Adrenal gland (tissue), 9 donors: ENCODE measurements at regions not wholly inside any gene's neighbourhood (a gene's known extent, or its start where the extent isn't known, plus 50 kb on each side); places are given as distances from the start of the nearest gene placed in this dataset.

Source experiments
- DNase-seq, 7 donors: peaks; one replicate each; pipeline ENCODE4 v3.0.0-alpha.2; 2019 to 2020
- H3K27ac ChIP-seq, 5 donors: fragments of 200-600 bp; sonication (generic) in 4 of 5; 1 replicate in 3 of 5; 2 replicates in 2 of 5; pipeline versions ENCODE4 v1.5.1 to v1.8.0; 2016 to 2020; ENCODE audit warnings: mild to moderate bottlenecking in 1 of 5
- H3K27me3 ChIP-seq: fragments of 200-600 bp; 2 replicates; pipeline ENCODE4 v1.8.0; 2021
- H3K36me3 ChIP-seq, 2 donors: fragments of 200-600 bp; replicated peaks in 1 of 2; 1 replicate in 1 of 2; 2 replicates in 1 of 2; pipeline versions ENCODE4 v1.5.1 to v1.8.0; 2018 to 2022
- H3K4me1 ChIP-seq, 2 donors: fragments of 200-600 bp; replicated peaks in 1 of 2; 1 replicate in 1 of 2; 2 replicates in 1 of 2; pipeline versions ENCODE4 v1.5.1 to v1.8.0; 2018 to 2021
- H3K4me3 ChIP-seq, 4 donors: fragments of 200-600 bp; sonication (generic) in 3 of 4; one replicate each; pipeline ENCODE4 v1.5.1; 2016 to 2018
- H3K9me3 ChIP-seq, 3 donors: fragments of 200-600 bp; sonication (generic) in 1 of 3; replicated peaks in 1 of 3; 1 replicate in 2 of 3; 2 replicates in 1 of 3; pipeline versions ENCODE4 v1.5.1 to v1.8.0; 2016 to 2021
- POLR2A ChIP-seq, 2 donors: fragments of 450-650 bp; IDR thresholded peaks; one replicate each; pipeline ENCODE4 v1.6.1; 2017; ENCODE audit warnings: antibody characterized with exemption in 2 of 2, mild to moderate bottlenecking in 2 of 2, moderate library complexity in 1 of 2
- WGBS, 4 donors: extraction: QIAGEN DNeasy Blood & Tissue Kit in 2 of 4; methylation state at CpG; one replicate each; pipeline versions ENCODE4 v1.1.5 to v1.1.7; 2013 to 2017; 5-methylcytosine and 5-hydroxymethylcytosine counted together
- intact Hi-C, 2 donors: fragments of 100-400 bp; cut with DNase I; formaldehyde crosslinking; loops; one replicate each; pipeline versions ENCODE4 v1.14.1 to v1.15.0; 2022 to 2023
- TF ChIP-seq, protein P1 (sequence below), 6 experiments: fragments of 450-650 bp in 4 of 6; fragments of 200-600 bp in 2 of 6; sonication (generic) in 1 of 6; IDR thresholded peaks; 1 replicate in 5 of 6; 2 replicates in 1 of 6; pipeline versions ENCODE4 v1.5.1 to v1.8.0; 2016 to 2021; ENCODE audit warnings: antibody characterized with exemption in 6 of 6, mild to moderate bottlenecking in 2 of 6, moderate library complexity in 1 of 6
- donor health status: healthy with polysubstance abuse.
- donor health status: Bipolar disorder and iron deficiency.
- donor health status: DM: yes; HTN: yes; CAD: no.
- donor health status: DM: no; HTN: no; CAD: no.
- donor health status: DM: no; HTN: no; CAD: no.

DNA sequence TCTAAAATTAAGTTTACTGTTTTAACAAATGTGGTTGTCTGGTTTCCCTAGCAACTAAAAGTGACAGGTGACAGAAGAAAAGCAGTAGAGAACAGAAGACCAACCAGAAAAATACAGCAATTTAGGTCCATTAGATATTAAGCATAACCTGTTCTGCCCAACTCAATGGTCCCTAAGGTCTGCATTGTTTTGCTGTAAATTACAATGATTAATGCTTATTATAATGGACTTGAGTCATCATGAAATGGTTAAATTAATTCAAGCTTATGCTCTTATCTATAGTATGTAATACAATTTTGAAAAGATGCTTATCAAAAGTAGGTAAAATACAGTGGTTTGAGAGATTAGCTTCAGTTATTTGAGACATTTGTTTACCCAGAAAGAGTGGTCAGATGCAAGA lies 378.0 kb downstream of the GRB14 start:
- Histone ChIP-seq H3K4me1 (no peaks in the 10 kb centered on the region), H3K4me3 (no peak overlapping the region), H3K27me3 (no peaks in the 10 kb centered on the region), H3K36me3 (no peaks in the 10 kb centered on the region), H3K27ac (no peak overlapping the region), H3K9me3 (no peaks in the 10 kb centered on the region)
- TF ChIP-seq, protein P1, sequence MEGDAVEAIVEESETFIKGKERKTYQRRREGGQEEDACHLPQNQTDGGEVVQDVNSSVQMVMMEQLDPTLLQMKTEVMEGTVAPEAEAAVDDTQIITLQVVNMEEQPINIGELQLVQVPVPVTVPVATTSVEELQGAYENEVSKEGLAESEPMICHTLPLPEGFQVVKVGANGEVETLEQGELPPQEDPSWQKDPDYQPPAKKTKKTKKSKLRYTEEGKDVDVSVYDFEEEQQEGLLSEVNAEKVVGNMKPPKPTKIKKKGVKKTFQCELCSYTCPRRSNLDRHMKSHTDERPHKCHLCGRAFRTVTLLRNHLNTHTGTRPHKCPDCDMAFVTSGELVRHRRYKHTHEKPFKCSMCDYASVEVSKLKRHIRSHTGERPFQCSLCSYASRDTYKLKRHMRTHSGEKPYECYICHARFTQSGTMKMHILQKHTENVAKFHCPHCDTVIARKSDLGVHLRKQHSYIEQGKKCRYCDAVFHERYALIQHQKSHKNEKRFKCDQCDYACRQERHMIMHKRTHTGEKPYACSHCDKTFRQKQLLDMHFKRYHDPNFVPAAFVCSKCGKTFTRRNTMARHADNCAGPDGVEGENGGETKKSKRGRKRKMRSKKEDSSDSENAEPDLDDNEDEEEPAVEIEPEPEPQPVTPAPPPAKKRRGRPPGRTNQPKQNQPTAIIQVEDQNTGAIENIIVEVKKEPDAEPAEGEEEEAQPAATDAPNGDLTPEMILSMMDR (IDR thresholded peaks at IDR 0.05): no peak
- no peak for TF ChIP-seq POLR2A (IDR thresholded peaks at IDR 0.05)
- intact Hi-C loops: no loop called here
- no peak for DNase-seq

- intact Hi-C loops: no loop called here
- no peak overlapping the region for H3K27ac ChIP-seq
- DNase-seq: no peak
Measured at GRCh38 chr2:164242409-164242808, 378.9 kb downstream of the GRB14 start.

GRCh38 chr2:164234074-164234473 lies 387.2 kb downstream of the GRB14 start:
- Histone ChIP-seq H3K27ac (no peak overlapping the region), H3K4me1 (no peaks in the 10 kb centered on the region), H3K9me3 (no peaks in the 10 kb centered on the region), H3K4me3 (no peak overlapping the region), H3K27me3 (no peaks in the 10 kb centered on the region), H3K36me3 (no peaks in the 10 kb centered on the region)
- TF ChIP-seq, protein P1 (IDR thresholded peaks at IDR 0.05): no peak
- TF ChIP-seq POLR2A (IDR thresholded peaks at IDR 0.05): no peak
- no peak for DNase-seq
- intact Hi-C loops: no loop called here
- 67 to 80% (median 73%) methylated on average over 1 of the region's 1 CpG for whole genome bisulfite sequencing, 4 donors

More at GRCh38 chr2:164242409-164242808, 378.9 kb downstream of the GRB14 start:
- Histone ChIP-seq H3K36me3 (no peaks in the 10 kb centered on the region), H3K9me3 (no peaks in the 10 kb centered on the region), H3K27me3 (no peaks in the 10 kb centered on the region), H3K4me3 (no peak overlapping the region), H3K4me1 (no peaks in the 10 kb centered on the region)
- WGBS, 4 donors: 67 to 83% (median 75%) methylated on average over 3 of the region's 3 CpGs
- TF ChIP-seq, protein P1 (IDR thresholded peaks at IDR 0.05): no peak
- no peak for TF ChIP-seq POLR2A (IDR thresholded peaks at IDR 0.05)

DNA sequence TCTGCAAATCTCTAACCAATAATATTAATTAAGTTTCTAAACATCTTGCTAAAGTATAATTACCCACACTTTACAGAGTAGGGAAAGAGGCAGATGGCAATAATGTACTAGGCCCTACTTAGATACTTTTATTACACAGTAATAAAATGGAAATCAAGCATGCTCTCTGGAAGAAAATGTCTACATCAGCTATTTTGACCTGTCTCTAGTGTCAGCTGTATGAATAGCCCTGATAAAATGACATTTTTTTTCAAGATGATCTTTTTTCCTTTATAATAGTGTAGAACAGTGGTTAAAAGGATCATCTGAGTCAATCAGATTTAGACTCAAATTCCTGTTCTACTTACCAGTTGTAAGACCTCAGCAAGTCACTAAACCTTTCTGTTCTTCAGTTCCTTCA lies 397.3 kb downstream of the GRB14 start:
- TF ChIP-seq, protein P1 (IDR thresholded peaks at IDR 0.05): no peak
- no peak for TF ChIP-seq POLR2A (IDR thresholded peaks at IDR 0.05)
- no peaks in the 10 kb centered on the region for H3K4me1 ChIP-seq
- no peak overlapping the region for H3K27ac ChIP-seq
- no peaks in the 10 kb centered on the region for H3K27me3 ChIP-seq
- no peaks in the 10 kb centered on the region for H3K9me3 ChIP-seq
- no peaks in the 10 kb centered on the region for H3K36me3 ChIP-seq
- intact Hi-C loops: no loop called here
- H3K4me3 ChIP-seq: no peak overlapping the region
- DNase-seq: no peak
